Fibroblast of skin of scalp (primary cell): ENCODE measurements at regions not wholly inside any gene's neighbourhood (a gene's known extent, or its start where the extent isn't known, plus 50 kb on each side); places are given as distances from the start of the nearest gene placed in this dataset.
"Not testable (repeated sequence)": the region's sequence is repeated elsewhere in the genome, so short reads cannot be mapped to it uniquely, and the experiment has no call there.

Experiments used
- DNase-seq: peaks from one replicate; pipeline ENCODE4 v3.0.0-alpha.2; 2013

DNA sequence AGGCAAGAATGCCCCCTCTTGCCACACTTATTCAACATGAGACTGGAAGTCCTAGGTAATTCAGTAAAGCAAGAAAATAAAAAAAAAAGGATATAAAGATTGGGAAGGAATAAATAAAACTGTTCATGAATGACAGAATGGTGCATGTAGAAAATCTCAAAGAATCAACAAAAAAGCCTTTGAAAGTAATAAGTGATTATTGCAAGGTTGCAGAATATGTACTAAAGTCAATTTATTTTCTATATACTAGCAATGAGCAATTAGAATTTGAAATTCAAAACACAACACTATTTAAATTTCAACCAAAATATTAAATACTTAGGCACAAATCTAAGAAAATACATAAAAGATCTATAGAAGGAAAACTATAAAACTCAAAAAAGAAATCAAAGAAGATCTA is 58.6 kb downstream of the MAGEA10 start:
- no peak for DNase-seq

DNA sequence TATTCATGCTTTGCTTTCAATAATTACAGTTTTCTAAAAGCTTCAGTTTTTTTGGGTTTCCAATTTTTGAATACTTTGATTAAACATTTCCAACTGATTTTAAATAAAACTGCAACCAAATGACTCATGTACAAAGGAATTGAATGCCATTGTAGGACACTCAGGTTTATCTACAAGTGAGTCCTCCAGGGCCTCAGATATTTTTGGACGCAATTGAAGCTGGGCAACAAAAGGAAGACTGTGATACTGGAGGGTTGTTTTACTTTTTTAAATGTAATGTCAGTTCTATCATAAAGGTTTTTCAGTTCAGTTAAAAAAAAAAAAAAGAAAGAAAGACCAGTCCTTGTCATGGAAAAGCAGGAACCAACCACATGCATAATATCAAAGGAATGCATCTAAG is 64.2 kb downstream of the MAGEA10 start:
- no peak for DNase-seq

DNA sequence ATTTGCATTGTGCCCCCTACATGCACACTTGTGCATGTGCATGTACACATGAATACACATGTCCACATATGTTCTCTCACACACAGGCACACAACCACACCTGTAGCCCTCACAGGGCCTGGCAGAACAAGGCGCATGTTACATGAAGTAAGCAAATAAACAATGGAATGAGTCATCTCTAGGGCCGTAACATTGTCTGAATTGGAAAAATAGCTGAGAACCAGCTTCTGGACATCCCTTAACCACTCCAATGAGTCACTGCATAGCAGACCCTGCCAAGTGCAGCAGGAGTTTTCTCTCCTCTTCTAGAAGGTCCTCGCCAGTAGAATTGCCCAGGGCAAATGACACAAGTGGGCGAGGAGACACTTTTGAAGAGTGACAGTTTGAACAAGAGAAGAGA is 66.1 kb downstream of the MAGEA10 start:
- peak; percentile 44 for DNase-seq

DNA sequence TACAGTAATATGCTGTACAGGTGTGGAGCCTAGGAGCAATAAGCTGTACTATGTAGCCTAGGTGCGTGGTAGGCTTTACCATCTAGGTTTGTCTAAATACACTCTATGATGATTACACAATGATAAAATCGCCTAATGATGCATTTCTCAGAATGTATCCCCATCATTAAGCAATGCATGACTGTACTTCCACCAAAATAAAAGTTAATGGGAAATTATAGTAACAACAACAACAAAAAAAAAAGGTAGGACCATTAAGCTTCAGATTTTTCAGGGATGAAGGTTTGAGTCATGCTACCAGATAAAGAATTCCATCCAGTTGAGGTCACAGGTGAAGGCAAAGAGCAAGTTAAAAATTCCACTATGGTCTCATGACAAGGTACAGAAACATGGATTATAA is 68.2 kb downstream of the MAGEA10 start:
- no peak for DNase-seq

DNA sequence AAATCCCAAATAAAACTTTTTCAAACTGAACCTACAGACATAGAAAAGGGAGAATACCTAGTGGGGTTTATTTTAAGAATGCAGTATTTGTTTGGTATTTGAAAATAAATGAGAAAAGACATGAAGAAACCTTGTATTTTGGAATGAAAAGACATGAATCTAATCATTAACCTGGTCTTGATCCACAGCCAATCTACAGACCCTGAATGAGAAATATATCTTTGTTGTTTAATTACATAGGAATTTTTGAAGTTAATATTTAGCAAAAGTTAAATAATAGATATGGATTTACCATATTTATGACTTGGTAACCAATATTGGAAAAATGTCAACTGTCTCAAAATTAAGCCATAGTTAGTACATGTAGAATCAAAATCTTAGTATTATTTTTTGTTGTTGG is 76.8 kb downstream of the MAGEA10 start:
- DNase-seq: no peak

DNA sequence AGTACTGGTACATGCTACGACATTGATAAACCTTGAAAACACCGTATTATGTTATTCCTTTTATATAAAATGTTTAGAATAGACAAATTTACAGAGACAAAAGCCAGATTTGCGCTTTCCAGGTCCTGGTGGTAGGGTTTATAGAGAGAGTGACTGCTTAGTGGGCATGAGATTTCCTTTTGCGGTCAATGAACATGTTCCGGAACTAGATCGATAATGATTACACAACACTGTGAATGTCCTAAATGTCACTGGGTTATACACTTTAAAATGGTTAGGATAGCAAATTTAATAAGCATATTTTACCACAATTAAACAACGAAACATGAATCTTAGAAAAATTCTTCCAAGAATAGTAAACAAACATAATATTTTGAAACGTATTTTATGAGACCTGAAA is 77.3 kb downstream of the MAGEA10 start:
- DNase-seq: no peak

DNA sequence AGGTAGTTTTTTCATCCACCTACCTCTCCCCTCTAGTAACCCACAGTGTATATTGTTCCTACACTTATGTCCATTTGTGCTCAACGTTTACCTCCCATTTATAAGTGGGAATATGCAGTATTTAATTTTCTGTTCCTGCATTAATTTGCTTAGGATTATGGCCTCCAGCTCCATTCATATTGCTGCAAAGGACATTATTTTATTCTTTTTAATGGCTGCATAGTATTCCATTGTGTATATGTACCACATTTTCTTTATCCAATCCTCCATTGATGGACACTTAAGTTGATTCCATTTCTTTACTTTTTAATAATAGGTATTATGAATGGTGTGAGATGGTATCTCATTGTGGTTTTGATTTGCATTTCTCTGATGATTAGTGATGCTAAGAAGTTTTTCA is 76.1 kb upstream of the GABRE start:
- DNase-seq: not testable (repeated sequence)

DNA sequence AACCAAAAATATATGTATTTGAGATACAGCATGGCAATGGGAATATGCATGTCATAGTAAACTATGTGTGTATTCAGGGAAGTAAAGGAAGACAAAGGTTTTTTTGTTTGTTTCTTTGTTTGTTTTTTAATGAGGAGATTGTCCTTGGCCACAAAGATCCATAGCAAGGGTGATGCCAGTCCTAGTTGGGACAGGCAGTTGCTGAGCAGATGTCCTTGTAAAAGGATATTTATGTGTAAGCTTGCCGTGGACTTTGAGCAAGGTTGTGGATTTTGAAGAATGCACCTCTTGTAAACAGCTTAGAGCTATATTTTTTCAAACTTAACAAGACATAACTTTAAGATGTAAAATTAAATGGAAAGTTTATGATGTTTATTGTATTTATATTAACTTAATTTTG is 69.9 kb upstream of the GABRE start:
- DNase-seq: no peak

DNA sequence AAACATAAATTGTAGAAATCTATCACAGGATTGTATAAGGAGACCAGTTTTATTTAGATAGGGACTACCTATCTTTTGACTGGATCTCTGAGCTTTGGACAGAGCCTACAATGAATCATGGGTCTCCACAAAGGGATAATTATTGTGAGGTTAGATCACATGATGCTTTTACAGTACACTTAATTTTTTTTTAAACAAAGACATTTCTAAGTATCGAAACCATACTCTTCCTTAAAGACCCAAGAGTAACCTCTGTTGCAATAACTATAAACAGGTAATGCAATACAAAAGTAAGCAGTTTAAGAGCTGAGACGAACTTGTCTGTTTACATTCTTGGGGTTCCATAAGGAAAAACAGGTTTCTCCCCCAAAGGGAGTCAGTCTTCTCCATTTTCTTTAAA is 64.3 kb upstream of the GABRE start:
- no peak for DNase-seq

DNA sequence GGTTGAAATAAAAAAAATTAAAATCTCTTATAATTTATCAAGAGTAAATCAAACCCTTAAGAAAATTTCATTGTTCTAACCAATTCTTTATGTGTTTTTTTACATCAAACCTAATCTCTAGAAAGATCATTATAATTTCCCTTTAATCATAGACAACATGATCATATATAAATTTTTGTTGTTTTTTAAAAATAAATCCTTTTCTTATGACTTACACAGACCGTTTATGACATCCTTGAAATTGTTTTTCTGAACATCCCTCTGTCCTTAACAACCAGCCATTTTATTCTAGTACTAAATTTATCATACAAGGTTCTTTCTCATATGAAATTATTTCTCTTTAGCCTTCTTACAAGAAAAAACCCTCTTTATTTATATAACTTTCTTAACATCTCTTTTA is 62.7 kb upstream of the GABRE start:
- DNase-seq: no peak

DNA sequence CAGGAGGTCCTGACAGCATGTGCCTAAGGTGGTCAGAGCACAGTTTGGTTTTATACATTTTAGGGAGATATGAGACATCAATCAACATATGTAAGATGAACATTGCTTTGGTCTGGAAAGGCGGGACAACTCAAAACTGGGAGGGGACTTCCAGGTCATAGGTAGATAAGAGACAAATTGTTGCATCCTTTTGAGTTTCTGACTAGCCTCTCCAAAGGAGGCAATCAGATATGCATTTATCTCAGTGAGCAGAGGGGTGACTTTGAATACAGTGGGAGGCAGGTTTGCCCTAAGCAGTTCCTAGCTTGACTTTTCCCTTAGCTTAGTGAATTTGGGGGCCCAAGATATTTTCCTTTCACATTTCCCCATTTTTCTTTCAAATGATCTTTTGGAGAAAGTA is 56.9 kb upstream of the GABRE start:
- not testable (repeated sequence) for DNase-seq

DNA sequence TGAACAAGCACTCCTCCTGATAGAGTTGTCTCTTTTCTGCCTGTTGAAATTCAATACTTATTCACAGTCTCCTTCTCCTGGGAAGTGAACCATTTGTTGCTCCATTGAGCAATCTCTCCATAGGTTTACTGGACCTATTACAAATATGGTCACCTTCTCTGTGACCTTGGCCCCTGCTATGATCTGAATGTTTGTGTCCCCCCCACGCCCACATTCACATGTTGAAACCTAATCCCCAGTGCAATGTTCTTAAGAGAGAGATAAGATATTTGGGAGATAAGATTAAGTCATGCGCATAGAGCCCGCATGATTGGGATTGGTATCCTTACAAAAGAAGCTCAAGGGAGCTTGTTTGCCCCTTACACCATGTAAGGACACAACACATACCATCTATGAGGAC is 54.1 kb upstream of the GABRE start:
- DNase-seq: no peak

DNA sequence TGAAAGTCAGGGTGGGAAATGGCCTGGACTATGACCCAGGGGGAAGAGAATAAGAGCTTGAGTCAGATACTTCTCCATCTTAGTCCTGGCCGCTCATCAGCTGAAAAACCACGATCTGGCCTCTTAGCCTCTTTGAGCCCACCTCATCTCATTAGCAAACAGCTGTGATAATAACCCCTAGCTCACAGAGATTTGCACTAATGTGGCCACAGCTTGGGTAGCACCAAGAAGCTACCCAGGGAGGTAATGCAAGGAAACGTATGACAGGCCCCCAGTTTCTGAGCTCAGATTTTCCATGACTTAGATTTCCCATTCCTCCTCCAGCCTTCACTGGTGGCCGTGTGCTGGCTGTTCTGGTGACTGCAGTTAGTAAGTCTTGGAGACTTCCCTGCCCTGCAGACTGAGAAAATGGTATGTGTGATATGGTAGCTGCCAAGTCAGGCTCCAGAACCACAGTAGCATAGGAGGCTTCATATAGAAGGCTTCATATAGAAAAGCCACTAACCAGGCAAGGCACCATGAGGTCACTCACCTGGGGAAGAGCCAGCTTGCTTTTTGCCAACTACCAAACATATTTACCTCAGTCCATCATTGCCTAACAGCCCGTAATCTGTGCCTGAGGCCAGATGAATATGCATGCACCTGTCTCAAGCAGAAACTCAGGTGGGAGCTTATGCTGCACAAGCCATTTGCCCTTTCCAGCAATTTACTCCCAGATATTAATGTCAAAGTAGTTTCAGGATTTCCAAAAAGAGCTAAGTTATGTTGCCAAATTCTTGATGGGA is 51.4 kb upstream of the GABRE start:
- DNase-seq: no peak

DNA sequence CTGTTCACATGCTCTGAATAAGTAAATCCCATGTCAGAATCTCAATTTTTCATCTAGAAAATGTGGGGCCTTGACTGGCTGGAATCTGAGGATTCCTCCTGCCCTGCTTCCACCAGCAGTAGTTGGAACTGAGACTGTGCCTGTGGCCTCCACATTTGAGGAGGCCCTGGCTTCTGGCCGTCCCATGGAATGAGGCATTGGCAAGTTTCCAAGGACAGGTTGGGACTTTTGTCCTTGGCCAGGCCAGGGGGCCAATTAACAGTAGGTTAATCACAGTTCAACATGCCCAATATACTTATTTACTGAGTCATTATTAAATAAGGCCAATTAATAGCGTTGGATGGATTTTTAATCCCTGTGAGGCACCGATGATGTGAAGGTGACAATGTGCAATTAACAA is 50.2 kb upstream of the GABRE start:
- no peak for DNase-seq
